ENCODE measurements at regions not wholly inside any gene's neighbourhood (a gene's known extent, or its start where the extent isn't known, plus 50 kb on each side); places are given as distances from the start of the nearest gene placed in this dataset.

DNA sequence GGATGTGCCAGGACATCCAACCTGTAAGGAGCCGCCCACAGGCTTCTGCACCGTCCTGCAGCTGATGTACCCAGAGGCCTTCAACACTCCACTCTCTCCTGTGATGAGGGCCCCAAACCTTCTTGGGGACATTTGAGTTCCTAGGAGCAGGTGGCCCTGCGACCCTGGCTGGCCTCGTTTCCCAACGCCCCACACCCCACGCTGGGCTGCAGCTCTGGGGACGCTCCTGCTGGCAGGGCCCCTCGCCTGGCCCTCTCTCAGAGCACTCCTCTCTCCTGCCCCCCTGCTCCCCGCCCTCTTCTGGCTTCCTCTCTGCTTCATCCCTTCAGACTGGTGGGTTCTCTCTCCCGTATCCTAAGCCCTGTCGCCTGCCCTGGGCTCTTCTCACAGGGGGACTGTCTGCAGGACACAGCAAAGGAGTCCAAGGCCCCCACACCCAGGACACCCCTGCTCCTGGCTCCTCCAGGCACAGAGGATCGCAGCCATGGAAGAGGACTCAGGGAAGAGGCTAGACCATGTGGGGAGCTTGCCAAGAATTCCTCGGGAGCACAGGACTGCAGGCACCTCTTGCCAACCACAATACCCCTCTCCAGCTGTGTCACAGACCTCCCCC lies 541.4 kb downstream of the TCERG1L start:
- TF ChIP-seq, protein P1, sequence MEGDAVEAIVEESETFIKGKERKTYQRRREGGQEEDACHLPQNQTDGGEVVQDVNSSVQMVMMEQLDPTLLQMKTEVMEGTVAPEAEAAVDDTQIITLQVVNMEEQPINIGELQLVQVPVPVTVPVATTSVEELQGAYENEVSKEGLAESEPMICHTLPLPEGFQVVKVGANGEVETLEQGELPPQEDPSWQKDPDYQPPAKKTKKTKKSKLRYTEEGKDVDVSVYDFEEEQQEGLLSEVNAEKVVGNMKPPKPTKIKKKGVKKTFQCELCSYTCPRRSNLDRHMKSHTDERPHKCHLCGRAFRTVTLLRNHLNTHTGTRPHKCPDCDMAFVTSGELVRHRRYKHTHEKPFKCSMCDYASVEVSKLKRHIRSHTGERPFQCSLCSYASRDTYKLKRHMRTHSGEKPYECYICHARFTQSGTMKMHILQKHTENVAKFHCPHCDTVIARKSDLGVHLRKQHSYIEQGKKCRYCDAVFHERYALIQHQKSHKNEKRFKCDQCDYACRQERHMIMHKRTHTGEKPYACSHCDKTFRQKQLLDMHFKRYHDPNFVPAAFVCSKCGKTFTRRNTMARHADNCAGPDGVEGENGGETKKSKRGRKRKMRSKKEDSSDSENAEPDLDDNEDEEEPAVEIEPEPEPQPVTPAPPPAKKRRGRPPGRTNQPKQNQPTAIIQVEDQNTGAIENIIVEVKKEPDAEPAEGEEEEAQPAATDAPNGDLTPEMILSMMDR (IDR thresholded peaks at IDR 0.05 in 8 of 11, conservative IDR thresholded peaks at IDR 0.05 in 3 of 11), result no peak
- TF ChIP-seq POLR2AphosphoS5 (IDR thresholded peaks at IDR 0.05), result no peak
- TF ChIP-seq POLR2A (IDR thresholded peaks at IDR 0.05), result no peak
